OCI-LY7 (cell line): ENCODE measurements at regions not wholly inside any gene's neighbourhood (a gene's known extent, or its start where the extent isn't known, plus 50 kb on each side); places are given as distances from the start of the nearest gene placed in this dataset.

Experiments
- BruUV-seq: library from RNA; stranded (reverse); fragments of 400-500 nt; replicated peaks from 2 replicates; lab custom pipeline; 2021; lab: Mats Ljungman, UMichigan
- CTCF ChIA-PET: fragments of 300-600 bp; sonication (Branson Sonifier 250); formaldehyde crosslinking; loops from one replicate; lab custom pipeline; 2022; ENCODE audit warnings: antibody characterized with exemption; ENCODE audit not compliant: unreplicated experiment; lab: Charles Lee
- POLR2A ChIA-PET: fragments of 300-600 bp; sonication (Branson Sonifier 250); formaldehyde crosslinking; loops from one replicate; lab custom pipeline; 2022; ENCODE audit warnings: antibody characterized with exemption; lab: Charles Lee
- DNase-seq: peaks from one replicate; pipeline ENCODE4 v3.0.0-alpha.2; 2015; ENCODE audit warnings: low spot score
- H2AFZ ChIP-seq: fragments of 200-600 bp; sonication (generic), shearing (Covaris generic); 2 replicates; pipeline ENCODE4 v1.6.1; 2014; ENCODE audit warnings: mild to moderate bottlenecking, antibody characterized with exemption, low read length, moderate library complexity
- H3K27ac ChIP-seq: fragments of 200-600 bp; sonication (generic); 2 replicates; pipeline ENCODE4 v1.5.1; 2014; ENCODE audit warnings: mixed run types, low read depth, mild to moderate bottlenecking, moderate library complexity, low read length, inconsistent platforms; ENCODE audit not compliant: poor library complexity, severe bottlenecking
- H3K36me3 ChIP-seq: fragments of 200-600 bp; sonication (generic); 2 replicates; pipeline ENCODE4 v1.6.1; 2014; ENCODE audit warnings: mild to moderate bottlenecking, antibody characterized with exemption, low read length, moderate library complexity, mixed read lengths; ENCODE audit not compliant: insufficient read depth
- H3K4me1 ChIP-seq: fragments of 200-600 bp; sonication (generic); 2 replicates; pipeline ENCODE4 v1.5.1; 2014; ENCODE audit warnings: mild to moderate bottlenecking, low read length; ENCODE audit not compliant: insufficient read depth, poor library complexity, severe bottlenecking
- H3K4me2 ChIP-seq: fragments of 200-600 bp; sonication (generic); 2 replicates; pipeline ENCODE4 v1.6.1; 2014; ENCODE audit warnings: mild to moderate bottlenecking, low read length
- H3K4me3 ChIP-seq: fragments of 200-600 bp; sonication (generic); 2 replicates; pipeline ENCODE4 v1.5.1; 2014; ENCODE audit warnings: mild to moderate bottlenecking, low read depth, low read length; ENCODE audit not compliant: poor library complexity, severe bottlenecking
- H3K79me2 ChIP-seq: fragments of 200-600 bp; sonication (generic); 2 replicates; pipeline ENCODE4 v1.6.1; 2016; ENCODE audit warnings: low read depth, mild to moderate bottlenecking, low read length, moderate library complexity, mixed read lengths; ENCODE audit not compliant: insufficient read depth
- H3K9me2 ChIP-seq: fragments of 200-600 bp; sonication (generic); 2 replicates; pipeline ENCODE4 v1.6.1; 2016; ENCODE audit warnings: mild to moderate bottlenecking, low read length, mixed read lengths; ENCODE audit not compliant: insufficient read depth
- H3K9me3 ChIP-seq: fragments of 200-600 bp; sonication (generic); 2 replicates; pipeline ENCODE4 v1.6.1; 2014; ENCODE audit warnings: mild to moderate bottlenecking, mixed run types, low read length, mixed read lengths
- H4K20me1 ChIP-seq: fragments of 200-600 bp; sonication (generic); 2 replicates; pipeline ENCODE4 v1.6.1; 2014; ENCODE audit warnings: mild to moderate bottlenecking, antibody characterized with exemption, low read length, moderate library complexity, mixed read lengths; ENCODE audit not compliant: insufficient read depth
- CTCF ChIP-seq: fragments of 200-600 bp; sonication (generic); conservative IDR thresholded peaks from 2 replicates; pipeline ENCODE4 v1.5.1; 2014; ENCODE audit warnings: mild to moderate bottlenecking, antibody characterized with exemption, low read length, moderate library complexity, mixed read lengths
- EZH2phosphoT487 ChIP-seq: fragments of 200-600 bp; sonication (generic); IDR thresholded peaks from 2 replicates; pipeline ENCODE4 v1.6.1; 2018; ENCODE audit warnings: low read depth, borderline replicate concordance, mild to moderate bottlenecking, mixed run types, antibody characterized with exemption, low read length, moderate library complexity, mixed read lengths
- intact Hi-C: fragments of 100-400 bp; cut with micrococcal nuclease; formaldehyde crosslinking; loops from one replicate; pipeline ENCODE4 v1.10.0; 2022; ENCODE audit not compliant: unreplicated experiment

- Histone ChIP-seq H3K4me3 (no peak overlapping the region), H3K4me2 (no peak overlapping the region), H3K27ac (no peak overlapping the region), H3K9me3 (no peaks in the 10 kb centered on the region), H3K36me3 (no peaks in the 10 kb centered on the region), H4K20me1 (no peaks in the 10 kb centered on the region), H3K9me2 (no peaks in the 10 kb centered on the region), H3K4me1 (no peaks in the 10 kb centered on the region), H3K79me2 (no peaks in the 10 kb centered on the region), H2AFZ (no peak overlapping the region)
- POLR2A ChIA-PET = interaction anchor here (0.9 kb wide), 1 partner anchor 24 kb away, joined by 3 read pairs; no protein-coding TSS in a partner anchor
- CTCF ChIA-PET = no interaction called here
- no TSS peak for BruUV-seq
- TF ChIP-seq EZH2phosphoT487 = no peak
- peak; percentile 50 for TF ChIP-seq CTCF
- DNase-seq = no peak
- intact Hi-C loops = no loop called here
Measured at GRCh38 chr3:101131767-101132166, 138.5 kb upstream of the ABI3BP start.

GRCh38 chr3:101128786-101129185, 135.6 kb upstream of the ABI3BP start:
- CTCF ChIA-PET = no interaction called here
- no TSS peak for BruUV-seq
- POLR2A ChIA-PET = interaction anchor here (0.6 to 1.2 kb wide), 2 partner anchors 22 to 29 kb away, joined by 3 read pairs; no protein-coding TSS in a partner anchor

More at GRCh38 chr3:101128786-101129185, 135.6 kb upstream of the ABI3BP start:
- no peak overlapping the region for H3K4me3 ChIP-seq
- no peaks in the 10 kb centered on the region for H3K79me2 ChIP-seq
- H3K9me3 ChIP-seq = no peaks in the 10 kb centered on the region
- intact Hi-C loops = no loop called here
- H3K36me3 ChIP-seq = no peaks in the 10 kb centered on the region
- H3K4me2 ChIP-seq = no peak overlapping the region
- no peak for TF ChIP-seq CTCF
- no peak for TF ChIP-seq EZH2phosphoT487
- no peaks in the 10 kb centered on the region for H3K4me1 ChIP-seq
- DNase-seq = no peak
- H3K9me2 ChIP-seq = no peaks in the 10 kb centered on the region
- no peak overlapping the region for H2AFZ ChIP-seq
- H4K20me1 ChIP-seq = no peaks in the 10 kb centered on the region
- no peak overlapping the region for H3K27ac ChIP-seq
